Neural progenitor cell (in vitro differentiated cells): ENCODE measurements at regions not wholly inside any gene's neighbourhood (a gene's known extent, or its start where the extent isn't known, plus 50 kb on each side); places are given as distances from the start of the nearest gene placed in this dataset.

Experiments
- DNase-seq: peaks from one replicate; pipeline ENCODE4 v3.0.0-alpha.2; 2016; ENCODE audit warnings: low spot score
- H2AFZ ChIP-seq: fragments of 200-600 bp; sonication (generic); replicated peaks from 2 replicates; pipeline ENCODE4 v1.6.1; 2016; ENCODE audit warnings: antibody characterized with exemption
- H3F3A ChIP-seq: fragments of 200-600 bp; sonication (generic); 2 replicates; pipeline ENCODE4 v1.6.1; 2016; ENCODE audit warnings: antibody characterized with exemption, low read depth
- H3K27ac ChIP-seq: fragments of 200-600 bp; sonication (generic); 2 replicates; pipeline ENCODE4 v1.5.1; 2016; ENCODE audit warnings: mild to moderate bottlenecking
- H3K27me3 ChIP-seq: fragments of 200-600 bp; sonication (generic); 2 replicates; pipeline ENCODE4 v1.6.1; 2016; ENCODE audit warnings: mild to moderate bottlenecking, moderate library complexity
- H3K36me3 ChIP-seq: fragments of 200-600 bp; sonication (generic); 2 replicates; pipeline ENCODE4 v1.5.1; 2016
- H3K4me1 ChIP-seq: fragments of 200-600 bp; sonication (generic); 2 replicates; pipeline ENCODE4 v1.6.1; 2016; ENCODE audit warnings: mixed run types
- H3K4me2 ChIP-seq: fragments of 200-600 bp; sonication (generic); 2 replicates; pipeline ENCODE4 v1.6.1; 2016
- H3K4me3 ChIP-seq: fragments of 200-600 bp; sonication (generic); 2 replicates; pipeline ENCODE4 v1.5.1; 2016
- H3K79me2 ChIP-seq: fragments of 200-600 bp; sonication (generic); 2 replicates; pipeline ENCODE4 v1.6.1; 2016; ENCODE audit warnings: low read depth
- H3K9ac ChIP-seq: fragments of 200-600 bp; sonication (generic); 2 replicates; pipeline ENCODE4 v1.6.1; 2016
- H3K9me3 ChIP-seq: fragments of 200-600 bp; sonication (generic); 2 replicates; pipeline ENCODE4 v1.5.1; 2016; ENCODE audit warnings: low read depth
- H4K20me1 ChIP-seq: fragments of 200-600 bp; sonication (generic); 2 replicates; pipeline ENCODE4 v1.6.1; 2016; ENCODE audit warnings: low read depth
- H3K27ac Mint-ChIP-seq: 3 replicates; pipeline ENCODE4 v1.8.0; 2021; ENCODE audit warnings: mixed read lengths
- H3K27me3 Mint-ChIP-seq: 2 replicates; pipeline ENCODE4 v1.8.0; 2022; ENCODE audit warnings: low read depth, mild to moderate bottlenecking, inconsistent platforms, moderate library complexity, mixed read lengths; ENCODE audit not compliant: insufficient read depth
- H3K36me3 Mint-ChIP-seq: 3 replicates; pipeline ENCODE4 v1.8.0; 2021; ENCODE audit warnings: mixed read lengths
- H3K4me1 Mint-ChIP-seq: 3 replicates; pipeline ENCODE4 v1.8.0; 2021; ENCODE audit warnings: mixed read lengths
- H3K4me3 Mint-ChIP-seq: 3 replicates; pipeline ENCODE4 v1.8.0; 2021; ENCODE audit warnings: mild to moderate bottlenecking, moderate library complexity, mixed read lengths
- H3K9me3 Mint-ChIP-seq: 3 replicates; pipeline ENCODE4 v1.8.0; 2020; ENCODE audit warnings: mixed read lengths
- EZH2 ChIP-seq: fragments of 200-600 bp; sonication (generic); IDR thresholded peaks from 2 replicates; pipeline ENCODE4 v1.6.1; 2017; ENCODE audit warnings: antibody characterized with exemption, mild to moderate bottlenecking, moderate library complexity
- EZH2phosphoT487 ChIP-seq: fragments of 200-600 bp; sonication (generic); IDR thresholded peaks from 2 replicates; pipeline ENCODE4 v1.6.1; 2017; ENCODE audit warnings: antibody characterized with exemption
- TF ChIP-seq, protein P1 (sequence below): fragments of 200-600 bp; sonication (generic); IDR thresholded peaks from 2 replicates; pipeline ENCODE4 v1.5.1; 2017; ENCODE audit warnings: antibody characterized with exemption, mild to moderate bottlenecking

DNA sequence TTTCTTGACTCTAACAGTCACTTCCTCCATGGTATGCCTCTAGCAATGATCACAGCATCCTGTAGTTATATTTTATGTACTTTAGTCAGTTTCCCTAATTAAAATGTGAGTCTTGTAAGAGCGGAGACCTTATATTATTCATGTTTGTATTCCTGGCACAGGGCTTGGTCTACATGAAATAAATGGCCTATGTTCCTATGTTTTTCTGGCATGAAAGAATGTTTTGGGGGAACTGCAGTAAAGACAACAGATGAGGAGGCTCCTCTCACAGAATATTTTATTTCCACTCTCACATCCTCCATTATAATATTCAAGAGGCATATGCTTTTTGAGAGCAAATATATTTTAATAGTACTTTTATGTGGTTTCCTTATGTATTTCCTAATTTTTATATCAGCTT, 429.8 kb upstream of the PDE3A start:
- Histone ChIP-seq H3K27me3 (no peaks in the 10 kb centered on the region), H3K9ac (no peak overlapping the region), H2AFZ (no peak overlapping the region), H3K4me2 (no peak overlapping the region), H3F3A (no peaks in the 10 kb centered on the region), H4K20me1 (no peaks in the 10 kb centered on the region), H3K36me3 (no peaks in the 10 kb centered on the region), H3K4me1 (no peaks in the 10 kb centered on the region), H3K4me3 (no peak overlapping the region), H3K27ac (no peak overlapping the region), H3K9me3 (no peaks in the 10 kb centered on the region), H3K79me2 (no peaks in the 10 kb centered on the region)
- Mint-ChIP-seq H3K4me3 (no peak overlapping the region), H3K9me3 (no peaks in the 10 kb centered on the region), H3K27me3 (peaks cover 3% of the 10 kb centered on the region), H3K27ac (no peak overlapping the region), H3K4me1 (no peaks in the 10 kb centered on the region), H3K36me3 (no peaks in the 10 kb centered on the region)
- no peak for TF ChIP-seq EZH2phosphoT487
- TF ChIP-seq, protein P1, sequence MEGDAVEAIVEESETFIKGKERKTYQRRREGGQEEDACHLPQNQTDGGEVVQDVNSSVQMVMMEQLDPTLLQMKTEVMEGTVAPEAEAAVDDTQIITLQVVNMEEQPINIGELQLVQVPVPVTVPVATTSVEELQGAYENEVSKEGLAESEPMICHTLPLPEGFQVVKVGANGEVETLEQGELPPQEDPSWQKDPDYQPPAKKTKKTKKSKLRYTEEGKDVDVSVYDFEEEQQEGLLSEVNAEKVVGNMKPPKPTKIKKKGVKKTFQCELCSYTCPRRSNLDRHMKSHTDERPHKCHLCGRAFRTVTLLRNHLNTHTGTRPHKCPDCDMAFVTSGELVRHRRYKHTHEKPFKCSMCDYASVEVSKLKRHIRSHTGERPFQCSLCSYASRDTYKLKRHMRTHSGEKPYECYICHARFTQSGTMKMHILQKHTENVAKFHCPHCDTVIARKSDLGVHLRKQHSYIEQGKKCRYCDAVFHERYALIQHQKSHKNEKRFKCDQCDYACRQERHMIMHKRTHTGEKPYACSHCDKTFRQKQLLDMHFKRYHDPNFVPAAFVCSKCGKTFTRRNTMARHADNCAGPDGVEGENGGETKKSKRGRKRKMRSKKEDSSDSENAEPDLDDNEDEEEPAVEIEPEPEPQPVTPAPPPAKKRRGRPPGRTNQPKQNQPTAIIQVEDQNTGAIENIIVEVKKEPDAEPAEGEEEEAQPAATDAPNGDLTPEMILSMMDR: no peak
- no peak for TF ChIP-seq EZH2
- no peak for DNase-seq

DNA sequence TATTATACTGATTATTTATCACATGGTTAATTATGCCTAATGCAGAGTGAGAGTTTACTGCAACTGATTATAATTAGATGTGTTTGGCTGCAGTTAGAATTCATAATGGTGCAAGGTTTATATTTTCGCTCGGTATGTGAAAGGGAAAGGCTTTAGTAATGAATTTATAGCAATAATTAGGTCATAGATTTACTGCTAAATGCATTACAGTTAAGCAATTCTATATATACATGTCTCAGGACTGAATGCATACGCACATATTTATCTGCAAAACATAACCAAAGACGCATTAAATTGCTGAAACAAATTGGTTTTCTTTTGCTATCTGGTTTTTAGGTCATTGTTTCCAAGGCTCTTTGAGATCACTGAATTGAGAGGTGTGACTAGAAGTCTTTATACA, 428.1 kb upstream of the PDE3A start:
- Mint-ChIP-seq H3K36me3 (no peaks in the 10 kb centered on the region), H3K27me3 (peaks cover 3% of the 10 kb centered on the region), H3K4me3 (no peak overlapping the region), H3K9me3 (no peaks in the 10 kb centered on the region), H3K4me1 (no peaks in the 10 kb centered on the region), H3K27ac (no peak overlapping the region)
- Histone ChIP-seq H3K9ac (no peak overlapping the region), H3K79me2 (no peaks in the 10 kb centered on the region), H3K4me2 (no peak overlapping the region), H3K4me3 (no peak overlapping the region), H3K36me3 (no peaks in the 10 kb centered on the region), H3K27ac (no peak overlapping the region), H3F3A (no peaks in the 10 kb centered on the region), H4K20me1 (no peaks in the 10 kb centered on the region), H2AFZ (no peak overlapping the region), H3K4me1 (no peaks in the 10 kb centered on the region), H3K27me3 (no peaks in the 10 kb centered on the region), H3K9me3 (no peaks in the 10 kb centered on the region)
- no peak for DNase-seq
- no peak for TF ChIP-seq EZH2

DNA sequence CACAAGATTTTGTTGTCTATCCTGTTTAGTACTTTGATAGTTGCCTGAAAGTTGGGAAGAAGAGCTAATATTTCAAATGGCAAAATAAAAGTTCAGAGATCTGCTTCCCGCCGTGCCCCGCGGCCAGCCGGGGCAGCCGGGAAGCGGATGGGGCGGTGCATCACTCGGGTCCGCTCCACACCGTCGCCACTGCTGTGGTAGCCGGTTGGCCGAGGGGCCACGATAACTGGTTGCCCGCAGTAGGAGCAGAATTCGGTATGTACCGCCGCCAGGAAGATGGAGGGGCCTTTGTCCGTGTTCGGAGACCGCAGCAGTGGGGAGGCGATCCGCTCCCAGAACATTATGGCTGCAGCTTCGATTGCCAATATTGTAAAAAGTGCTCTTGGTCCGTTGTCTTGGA, 427.2 kb upstream of the PDE3A start:
- Mint-ChIP-seq H3K27me3 (peaks cover 3% of the 10 kb centered on the region), H3K9me3 (no peaks in the 10 kb centered on the region), H3K27ac (no peak overlapping the region), H3K4me3 (no peak overlapping the region), H3K36me3 (no peaks in the 10 kb centered on the region), H3K4me1 (peaks cover 2% of the 10 kb centered on the region)
- H3K36me3 ChIP-seq: no peaks in the 10 kb centered on the region
- TF ChIP-seq, protein P1: no peak
- no peak for TF ChIP-seq EZH2phosphoT487
- TF ChIP-seq EZH2: no peak
- H3K79me2 ChIP-seq: no peaks in the 10 kb centered on the region
- no peak overlapping the region for H3K9ac ChIP-seq
- no peak overlapping the region for H2AFZ ChIP-seq
- H3K27me3 ChIP-seq: no peaks in the 10 kb centered on the region
- H3K9me3 ChIP-seq: no peaks in the 10 kb centered on the region
- H3F3A ChIP-seq: no peaks in the 10 kb centered on the region
- no peaks in the 10 kb centered on the region for H4K20me1 ChIP-seq
- H3K27ac ChIP-seq: no peak overlapping the region
- DNase-seq: no peak
- H3K4me3 ChIP-seq: no peak overlapping the region
- H3K4me2 ChIP-seq: no peak overlapping the region
- H3K4me1 ChIP-seq: no peaks in the 10 kb centered on the region

DNA sequence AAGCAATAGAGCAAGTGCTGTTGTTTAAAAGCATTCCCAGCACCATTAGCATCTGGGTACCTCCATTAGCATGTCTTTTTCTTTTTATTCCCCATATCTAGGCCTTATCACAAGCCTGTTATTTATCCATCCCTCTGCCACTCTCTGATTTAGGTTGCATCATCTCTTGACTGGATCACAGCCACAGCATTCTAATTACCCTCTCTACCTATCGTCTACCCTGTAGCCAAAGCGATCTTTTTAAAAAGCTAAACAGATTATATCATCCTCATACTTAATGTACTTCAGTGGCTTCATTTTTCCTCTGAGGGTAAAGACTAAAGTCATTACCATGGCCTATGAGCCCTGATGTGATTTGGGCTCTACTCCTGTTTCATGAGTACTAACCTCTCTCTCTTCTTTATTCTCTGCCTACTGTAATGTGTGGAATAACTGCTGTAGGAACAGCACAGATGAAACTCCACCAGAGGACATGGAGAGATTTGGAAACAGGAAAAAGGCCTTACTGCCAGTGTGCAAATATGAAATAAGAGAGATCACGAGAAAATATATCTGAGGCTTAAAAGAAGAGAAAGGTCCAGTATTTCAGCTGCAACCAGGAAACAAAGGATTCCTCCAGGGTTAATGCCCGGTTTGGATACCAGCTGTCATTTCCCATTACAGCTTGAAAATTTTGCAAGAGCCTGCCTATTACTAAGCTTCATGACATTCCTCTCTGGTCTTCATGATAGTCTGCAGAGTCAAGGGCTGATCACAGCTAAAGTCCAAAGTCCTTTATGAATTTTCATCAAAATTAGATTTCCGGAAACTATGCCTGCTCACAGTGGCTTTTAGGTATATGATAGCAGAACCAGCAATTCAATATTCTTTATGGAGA, 422.5 kb upstream of the PDE3A start:
- H3K27ac Mint-ChIP-seq: no peak overlapping the region
- Histone ChIP-seq H3K4me2 (no peak overlapping the region), H3K4me1 (no peaks in the 10 kb centered on the region), H3K36me3 (no peaks in the 10 kb centered on the region), H3K4me3 (no peak overlapping the region), H3K27ac (no peak overlapping the region), H3F3A (no peaks in the 10 kb centered on the region), H3K9ac (no peak overlapping the region), H3K79me2 (no peaks in the 10 kb centered on the region), H3K9me3 (no peaks in the 10 kb centered on the region), H2AFZ (no peak overlapping the region), H4K20me1 (no peaks in the 10 kb centered on the region), H3K27me3 (no peaks in the 10 kb centered on the region)
- no peaks in the 10 kb centered on the region for H3K27me3 Mint-ChIP-seq
- DNase-seq: no peak
- H3K4me1 Mint-ChIP-seq: peaks cover 12% of the 10 kb centered on the region
- no peak for TF ChIP-seq EZH2phosphoT487
- TF ChIP-seq, protein P1: no peak
- no peak for TF ChIP-seq EZH2
- no peaks in the 10 kb centered on the region for H3K9me3 Mint-ChIP-seq
- no peak overlapping the region for H3K4me3 Mint-ChIP-seq
- no peaks in the 10 kb centered on the region for H3K36me3 Mint-ChIP-seq
